ENCODE measurements at regions not wholly inside any gene's neighbourhood (a gene's known extent, or its start where the extent isn't known, plus 50 kb on each side); places are given as distances from the start of the nearest gene placed in this dataset.

DNA sequence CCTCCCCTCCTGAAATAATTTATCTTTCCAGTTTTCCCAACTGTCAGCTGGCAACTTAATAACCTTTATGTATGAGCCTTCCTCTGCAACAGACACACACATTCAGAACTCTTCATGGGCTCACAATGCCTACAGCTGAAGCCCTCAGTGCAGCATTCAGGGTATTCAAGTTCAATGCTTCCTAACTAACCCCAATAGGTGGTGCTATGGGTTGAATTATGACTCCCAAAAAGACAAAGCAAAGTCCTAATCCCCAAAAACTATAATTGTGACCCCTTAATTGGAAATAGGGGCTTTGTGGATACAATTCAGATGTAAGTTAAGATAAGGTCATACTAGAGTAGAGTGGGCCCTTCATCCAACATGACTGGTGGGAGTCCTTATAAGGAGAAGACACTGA is 202.2 kb downstream of the SUCLA2 start:
- CTCF ChIA-PET (ENCODE audit: low intra/inter-chr PET ratio, low total read pairs): no interaction called here
- Histone ChIP-seq H3K27ac (ENCODE audit: extremely low read length, insufficient read depth, low read length) (no peak overlapping the region), H3K4me3 (replicated peaks in 1 of 3; ENCODE audit: insufficient read depth in 1 of 3, low read depth in 2 of 3, low read length in 3 of 3) (no peak overlapping the region), H2AFZ (ENCODE audit: low read length) (no peak overlapping the region), H4K20me1 (ENCODE audit: insufficient read depth, low read length) (no peaks in the 10 kb centered on the region), H3K4me2 (ENCODE audit: low read depth, low read length) (no peak overlapping the region), H3K9ac (ENCODE audit: insufficient read depth, low read depth, low read length) (no peak overlapping the region), H3K36me3 (replicated peaks in 1 of 2; ENCODE audit: control insufficient read depth in 1 of 2, insufficient read depth in 2 of 2, low read length in 2 of 2) (no peaks in the 10 kb centered on the region), H3K9me3 (ENCODE audit: low read length) (peaks cover 10% of the 10 kb centered on the region), H3K27me3 (ENCODE audit: control insufficient read depth in 1 of 2, insufficient read depth in 2 of 2, low read length in 2 of 2) (no peaks in the 10 kb centered on the region), H3K79me2 (ENCODE audit: insufficient read depth, low read length) (no peaks in the 10 kb centered on the region), H3K4me1 (ENCODE audit: insufficient read depth, low read length) (no peaks in the 10 kb centered on the region)
- POLR2A ChIA-PET: no interaction called here
- no TSS peak for BruUV-seq (replicated peaks)
- intact Hi-C loops (cut with micrococcal nuclease; ENCODE audit: unreplicated experiment) (loop anchor here (2.0 to 10.0 kb wide), 2 partner anchors 136 to 270 kb away; no protein-coding TSS in a partner anchor), in situ Hi-C loops (cut with HindIII; ENCODE audit: extremely low pct_ligation_motif_present, low pct_unique_long_range_greater_than_20kb) (no loop called here)
- peak; percentile 8 for DNase-seq (ENCODE audit: low spot score)
- peak; percentile 84 for ATAC-seq
- TF ChIP-seq ATRX (CRISPR knock-in tag; IDR thresholded peaks at IDR 0.05; ENCODE audit: borderline replicate concordance) (no peak), YY1 (IDR thresholded peaks at IDR 0.05; ENCODE audit: insufficient read depth, insufficient replicate concordance, low read depth, low read length) (no peak), STAG1 (CRISPR knock-in tag; IDR thresholded peaks at IDR 0.05) (peak; percentile 70), RAD21 (CRISPR knock-in tag; IDR thresholded peaks at IDR 0.05) (0 out of 2 replicates have a peak, but pooled peaks have one; percentile 27), ZSCAN29 (CRISPR knock-in tag; conservative IDR thresholded peaks at IDR 0.05) (no peak), PAF1 (CRISPR knock-in tag; IDR thresholded peaks at IDR 0.05) (no peak), ZNF883 (CRISPR knock-in tag; IDR thresholded peaks at IDR 0.05; ENCODE audit: not compliant biosample characterization) (no peak)
- TF ChIP-seq, protein P1, sequence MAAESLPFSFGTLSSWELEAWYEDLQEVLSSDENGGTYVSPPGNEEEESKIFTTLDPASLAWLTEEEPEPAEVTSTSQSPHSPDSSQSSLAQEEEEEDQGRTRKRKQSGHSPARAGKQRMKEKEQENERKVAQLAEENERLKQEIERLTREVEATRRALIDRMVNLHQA (CRISPR knock-in tag; IDR thresholded peaks at IDR 0.05): no peak
- TF ChIP-seq, protein P2, sequence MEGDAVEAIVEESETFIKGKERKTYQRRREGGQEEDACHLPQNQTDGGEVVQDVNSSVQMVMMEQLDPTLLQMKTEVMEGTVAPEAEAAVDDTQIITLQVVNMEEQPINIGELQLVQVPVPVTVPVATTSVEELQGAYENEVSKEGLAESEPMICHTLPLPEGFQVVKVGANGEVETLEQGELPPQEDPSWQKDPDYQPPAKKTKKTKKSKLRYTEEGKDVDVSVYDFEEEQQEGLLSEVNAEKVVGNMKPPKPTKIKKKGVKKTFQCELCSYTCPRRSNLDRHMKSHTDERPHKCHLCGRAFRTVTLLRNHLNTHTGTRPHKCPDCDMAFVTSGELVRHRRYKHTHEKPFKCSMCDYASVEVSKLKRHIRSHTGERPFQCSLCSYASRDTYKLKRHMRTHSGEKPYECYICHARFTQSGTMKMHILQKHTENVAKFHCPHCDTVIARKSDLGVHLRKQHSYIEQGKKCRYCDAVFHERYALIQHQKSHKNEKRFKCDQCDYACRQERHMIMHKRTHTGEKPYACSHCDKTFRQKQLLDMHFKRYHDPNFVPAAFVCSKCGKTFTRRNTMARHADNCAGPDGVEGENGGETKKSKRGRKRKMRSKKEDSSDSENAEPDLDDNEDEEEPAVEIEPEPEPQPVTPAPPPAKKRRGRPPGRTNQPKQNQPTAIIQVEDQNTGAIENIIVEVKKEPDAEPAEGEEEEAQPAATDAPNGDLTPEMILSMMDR (CRISPR knock-in tag; IDR thresholded peaks at IDR 0.05): peak; percentile 60
- TF ChIP-seq, protein P3, sequence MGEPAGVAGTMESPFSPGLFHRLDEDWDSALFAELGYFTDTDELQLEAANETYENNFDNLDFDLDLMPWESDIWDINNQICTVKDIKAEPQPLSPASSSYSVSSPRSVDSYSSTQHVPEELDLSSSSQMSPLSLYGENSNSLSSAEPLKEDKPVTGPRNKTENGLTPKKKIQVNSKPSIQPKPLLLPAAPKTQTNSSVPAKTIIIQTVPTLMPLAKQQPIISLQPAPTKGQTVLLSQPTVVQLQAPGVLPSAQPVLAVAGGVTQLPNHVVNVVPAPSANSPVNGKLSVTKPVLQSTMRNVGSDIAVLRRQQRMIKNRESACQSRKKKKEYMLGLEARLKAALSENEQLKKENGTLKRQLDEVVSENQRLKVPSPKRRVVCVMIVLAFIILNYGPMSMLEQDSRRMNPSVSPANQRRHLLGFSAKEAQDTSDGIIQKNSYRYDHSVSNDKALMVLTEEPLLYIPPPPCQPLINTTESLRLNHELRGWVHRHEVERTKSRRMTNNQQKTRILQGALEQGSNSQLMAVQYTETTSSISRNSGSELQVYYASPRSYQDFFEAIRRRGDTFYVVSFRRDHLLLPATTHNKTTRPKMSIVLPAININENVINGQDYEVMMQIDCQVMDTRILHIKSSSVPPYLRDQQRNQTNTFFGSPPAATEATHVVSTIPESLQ (CRISPR knock-in tag; conservative IDR thresholded peaks at IDR 0.05): no peak
- peak; percentile 28 for FAIRE-seq

Data from HepG2 (cell line).